Testis (tissue), 2 donors: ENCODE measurements at regions not wholly inside any gene's neighbourhood (a gene's known extent, or its start where the extent isn't known, plus 50 kb on each side); places are given as distances from the start of the nearest gene placed in this dataset.

ENCODE experiments used
- DNase-seq: peaks from one replicate; pipeline ENCODE4 v3.0.0-alpha.2; 2019
- H3K27ac ChIP-seq, 2 donors: fragments of 200-600 bp; sonication (generic); one replicate each; pipeline ENCODE4 v1.5.1; 2019
- H3K27me3 ChIP-seq: fragments of 200-600 bp; sonication (generic); one replicate; pipeline ENCODE4 v1.5.1; 2019
- H3K36me3 ChIP-seq: fragments of 200-600 bp; sonication (generic); one replicate; pipeline ENCODE4 v1.5.1; 2017; ENCODE audit warnings: low read depth; ENCODE audit errors: missing control alignments
- H3K4me1 ChIP-seq: fragments of 200-600 bp; sonication (generic); one replicate; pipeline ENCODE4 v1.5.1; 2019
- H3K4me3 ChIP-seq, 2 donors: fragments of 200-600 bp; sonication (generic); one replicate each; pipeline ENCODE4 v1.5.1; 2017 to 2019
- H3K9me3 ChIP-seq: fragments of 200-600 bp; sonication (generic); one replicate; pipeline ENCODE4 v1.5.1; 2017
- CTCF ChIP-seq, 3 experiments: fragments of 450-650 bp in 2 of 3; fragments of 200-600 bp in 1 of 3; sonication (generic) in 1 of 3; IDR thresholded peaks; one replicate each; pipeline ENCODE4 v1.5.1; 2016 to 2019; ENCODE audit warnings: antibody characterized with exemption in 3 of 3, mild to moderate bottlenecking in 2 of 3, moderate library complexity in 1 of 3
- POLR2A ChIP-seq: fragments of 450-650 bp; IDR thresholded peaks from one replicate; pipeline ENCODE4 v1.6.1; 2017; ENCODE audit warnings: antibody characterized with exemption, mild to moderate bottlenecking, moderate library complexity
- WGBS, 2 donors: methylation state at CpG; one replicate each; pipeline ENCODE4 v1.1.5; 2018; 5-methylcytosine and 5-hydroxymethylcytosine counted together
- intact Hi-C: fragments of 100-400 bp; cut with DNase I; formaldehyde crosslinking; loops from one replicate; pipeline ENCODE4 v1.15.1; 2023; ENCODE audit warnings: low total_unique reads

- no peak for TF ChIP-seq POLR2A
- TF ChIP-seq CTCF (IDR thresholded peaks at IDR 0.05) = no peak
- H3K9me3 ChIP-seq = no peaks in the 10 kb centered on the region
- no peak overlapping the region for H3K27ac ChIP-seq
- H3K36me3 ChIP-seq = no peaks in the 10 kb centered on the region
- intact Hi-C loops = no loop called here
- no peaks in the 10 kb centered on the region for H3K4me1 ChIP-seq
- no peaks in the 10 kb centered on the region for H3K27me3 ChIP-seq
- DNase-seq = no peak
- 69 to 71% methylated on average over 1 of the region's 1 CpG for WGBS, 2 donors
- no peak overlapping the region for H3K4me3 ChIP-seq
Measured at GRCh38 chr10:64257704-64258103, 736.5 kb downstream of the REEP3 start.

GRCh38 chr10:64261092-64261491 lies 739.9 kb downstream of the REEP3 start:
- Histone ChIP-seq H3K4me3 (no peak overlapping the region), H3K27me3 (no peaks in the 10 kb centered on the region), H3K27ac (no peak overlapping the region), H3K9me3 (no peaks in the 10 kb centered on the region), H3K4me1 (no peaks in the 10 kb centered on the region), H3K36me3 (no peaks in the 10 kb centered on the region)
- intact Hi-C loops = no loop called here
- TF ChIP-seq POLR2A = no peak
- DNase-seq = no peak

- H3K4me1 ChIP-seq = no peaks in the 10 kb centered on the region
- 79 to 94% methylated on average over 1 of the region's 1 CpG for WGBS, 2 donors
- H3K36me3 ChIP-seq = no peaks in the 10 kb centered on the region
- no peak overlapping the region for H3K27ac ChIP-seq
- H3K27me3 ChIP-seq = no peaks in the 10 kb centered on the region
- intact Hi-C loops = no loop called here
- no peak overlapping the region for H3K4me3 ChIP-seq
- H3K9me3 ChIP-seq = no peaks in the 10 kb centered on the region
- DNase-seq = no peak
- TF ChIP-seq CTCF (IDR thresholded peaks at IDR 0.05) (no peak), POLR2A (no peak)
Measured at GRCh38 chr10:64261676-64262075, 740.5 kb downstream of the REEP3 start.

GRCh38 chr10:64265961-64266360 lies 744.8 kb downstream of the REEP3 start:
- TF ChIP-seq POLR2A = no peak
- TF ChIP-seq CTCF (IDR thresholded peaks at IDR 0.05) = no peak
- no peak overlapping the region for H3K27ac ChIP-seq
- WGBS, 2 donors = 94% methylated on average over 1 of the region's 1 CpG
- no peak for DNase-seq
- H3K4me1 ChIP-seq = no peaks in the 10 kb centered on the region
- intact Hi-C loops = no loop called here
- no peak overlapping the region for H3K4me3 ChIP-seq
- no peaks in the 10 kb centered on the region for H3K36me3 ChIP-seq
- H3K9me3 ChIP-seq = no peaks in the 10 kb centered on the region
- no peaks in the 10 kb centered on the region for H3K27me3 ChIP-seq

GRCh38 chr10:64271508-64271907 lies 750.3 kb downstream of the REEP3 start:
- H3K36me3 ChIP-seq = no peaks in the 10 kb centered on the region
- no peaks in the 10 kb centered on the region for H3K27me3 ChIP-seq
- intact Hi-C loops = no loop called here
- DNase-seq = no peak
- H3K27ac ChIP-seq = no peak overlapping the region
- H3K4me3 ChIP-seq = no peak overlapping the region
- 64 to 67% methylated on average over 3 of the region's 3 CpGs for WGBS, 2 donors
- no peaks in the 10 kb centered on the region for H3K4me1 ChIP-seq
- no peaks in the 10 kb centered on the region for H3K9me3 ChIP-seq
- TF ChIP-seq POLR2A (no peak), CTCF (IDR thresholded peaks at IDR 0.05) (no peak)
